Natural killer cell (primary cell): ENCODE measurements at regions not wholly inside any gene's neighbourhood (a gene's known extent, or its start where the extent isn't known, plus 50 kb on each side); places are given as distances from the start of the nearest gene placed in this dataset.
A peak's percentile ranks its signal among the peaks of the same experiment; 100 is the strongest.

ENCODE experiments used
- ATAC-seq, 3 donors: fragments of 150-1000 bp in 2 of 3; fragments of 200-7000 bp in 1 of 3; cut with Tn5 transposase; 1 replicate in 1 of 3; 2 replicates in 2 of 3; pipeline ENCODE4 v1.10.0; 2021; ENCODE audit warnings: mild to moderate bottlenecking in 2 of 3, moderate library complexity in 2 of 3
- DNase-seq, 2 donors: peaks; one replicate each; pipeline versions ENCODE4 v3.0.0 to v3.0.0-alpha.2; 2013 to 2021; ENCODE audit warnings: mixed read lengths in 1 of 2
- H3K27ac ChIP-seq: one replicate; pipeline ENCODE4 v1.5.1; 2013; ENCODE audit warnings: mild to moderate bottlenecking, low read length
- H3K27me3 ChIP-seq: one replicate; pipeline ENCODE4 v1.6.1; 2013; ENCODE audit warnings: low read length; ENCODE audit not compliant: control insufficient read depth, insufficient read depth
- H3K36me3 ChIP-seq: one replicate; pipeline ENCODE4 v1.6.1; 2013; ENCODE audit warnings: low read length; ENCODE audit not compliant: control insufficient read depth, insufficient read depth
- H3K4me1 ChIP-seq: one replicate; pipeline ENCODE4 v1.6.1; 2013; ENCODE audit warnings: low read length; ENCODE audit not compliant: control insufficient read depth, insufficient read depth
- H3K4me3 ChIP-seq: one replicate; pipeline ENCODE4 v1.5.1; 2013; ENCODE audit warnings: low read length
- H3K9me3 ChIP-seq: one replicate; pipeline ENCODE4 v1.6.1; 2013; ENCODE audit warnings: low read length; ENCODE audit not compliant: control insufficient read depth, insufficient read depth
- H3K27ac Mint-ChIP-seq, 2 donors: one replicate each; pipeline ENCODE4 v1.8.0; 2022; ENCODE audit warnings: mild to moderate bottlenecking in 2 of 2, mixed read lengths in 2 of 2, moderate library complexity in 1 of 2
- H3K27me3 Mint-ChIP-seq, 2 donors: one replicate each; pipeline ENCODE4 v1.8.0; 2022; ENCODE audit warnings: low read depth in 2 of 2, mixed read lengths in 2 of 2
- H3K36me3 Mint-ChIP-seq: one replicate; pipeline ENCODE4 v1.8.0; 2022; ENCODE audit warnings: mixed read lengths
- H3K4me1 Mint-ChIP-seq, 2 donors: one replicate each; pipeline ENCODE4 v1.8.0; 2022; ENCODE audit warnings: mixed read lengths in 2 of 2
- H3K4me3 Mint-ChIP-seq: one replicate; pipeline ENCODE4 v1.8.0; 2022; ENCODE audit warnings: mild to moderate bottlenecking, moderate library complexity, mixed read lengths
- H3K9me3 Mint-ChIP-seq, 2 donors: one replicate each; pipeline ENCODE4 v1.8.0; 2022; ENCODE audit warnings: mixed read lengths in 2 of 2
- CTCF ChIP-seq: fragments of 200-600 bp; IDR thresholded peaks from one replicate; pipeline ENCODE4 v1.8.0; 2022; ENCODE audit warnings: antibody characterized with exemption
- WGBS: methylation state at CpG from one replicate; pipeline ENCODE4 v1.1.7; 2013; ENCODE audit warnings: missing lambda C conversion rate; ENCODE audit not compliant: insufficient coverage; 5-methylcytosine and 5-hydroxymethylcytosine counted together
- intact Hi-C: fragments of 100-400 bp; cut with micrococcal nuclease; formaldehyde crosslinking; loops from one replicate; pipeline ENCODE4 v1.14.2; 2022

DNA sequence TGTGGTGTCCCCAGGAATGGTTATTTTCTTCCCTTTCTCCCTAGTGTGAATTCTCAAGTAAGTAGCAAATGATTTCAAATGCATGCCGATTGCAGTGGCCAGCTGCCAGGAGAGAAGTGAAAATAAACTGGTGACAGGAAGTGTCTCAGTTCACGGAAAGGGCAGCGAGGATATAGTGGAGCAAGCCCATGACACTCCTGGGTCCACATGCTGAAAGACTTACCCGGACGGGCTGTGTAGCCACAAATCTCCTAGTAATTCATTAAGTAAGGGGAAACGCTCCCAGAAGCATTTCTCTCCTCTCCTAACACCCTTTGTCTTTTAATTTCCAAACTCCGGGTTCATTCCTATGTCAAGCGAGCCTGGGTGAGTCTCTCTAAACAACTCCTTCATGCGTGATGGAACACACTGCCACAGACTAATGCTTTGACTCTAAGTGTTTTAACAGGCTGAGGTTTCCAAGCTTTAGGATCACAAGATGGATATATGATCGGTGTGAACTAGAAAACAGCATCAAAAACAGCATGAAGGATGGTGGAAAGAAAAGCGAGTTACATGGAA is 125.6 kb downstream of the CYP26A1 start:
- H3K4me1 ChIP-seq: no peaks in the 10 kb centered on the region
- H3K27me3 ChIP-seq: no peaks in the 10 kb centered on the region
- H3K27ac ChIP-seq: no peak overlapping the region
- Mint-ChIP-seq H3K27ac (no peak overlapping the region), H3K4me3 (peak overlapping the region; percentile 40), H3K36me3 (no peaks in the 10 kb centered on the region), H3K4me1 (peaks cover 9 to 14% of the 10 kb centered on the region in 2 donors), H3K27me3 (peaks cover 8 to 51% of the 10 kb centered on the region in 2 donors), H3K9me3 (no peaks in the 10 kb centered on the region)
- no peaks in the 10 kb centered on the region for H3K9me3 ChIP-seq
- intact Hi-C loops: no loop called here
- no peak for DNase-seq
- no peak for TF ChIP-seq CTCF
- H3K4me3 ChIP-seq: no peak overlapping the region
- WGBS: 38% methylated on average over 11 of the region's 11 CpGs
- no peak for ATAC-seq
- H3K36me3 ChIP-seq: no peaks in the 10 kb centered on the region

- H3K27ac Mint-ChIP-seq: no peak overlapping the region
These were observed 131.1 kb downstream of the CYP26A1 start for GRCh38 chr10:93204494-93205485.

DNA sequence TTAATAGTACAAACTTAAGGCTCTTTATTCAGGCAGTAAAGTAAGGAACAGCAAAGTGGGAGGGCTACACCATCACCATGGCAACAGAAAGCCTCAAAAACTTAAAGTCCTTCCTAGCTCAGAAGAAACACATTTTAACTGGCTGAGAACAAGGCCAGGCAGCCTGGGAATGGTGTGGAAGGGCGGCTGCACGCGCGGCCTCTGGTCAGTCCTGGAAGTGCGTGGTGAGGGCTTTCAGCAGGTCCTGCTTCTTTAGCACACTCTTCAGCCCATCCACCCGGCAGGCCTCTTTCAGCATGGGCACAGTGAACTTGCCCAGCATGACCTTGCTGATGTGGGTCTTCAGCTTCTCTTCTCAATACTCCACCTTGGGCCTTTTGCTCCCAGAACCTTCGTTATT is 133.0 kb downstream of the CYP26A1 start:
- TF ChIP-seq CTCF: no peak
- H3K4me3 Mint-ChIP-seq: no peak overlapping the region
- Histone ChIP-seq H3K36me3 (no peaks in the 10 kb centered on the region), H3K4me1 (no peaks in the 10 kb centered on the region), H3K4me3 (no peak overlapping the region), H3K9me3 (no peaks in the 10 kb centered on the region), H3K27me3 (no peaks in the 10 kb centered on the region), H3K27ac (no peak overlapping the region)
- no peaks in the 10 kb centered on the region for H3K36me3 Mint-ChIP-seq
- no peaks in the 10 kb centered on the region for H3K4me1 Mint-ChIP-seq
- no peak overlapping the region for H3K27ac Mint-ChIP-seq
- no peaks in the 10 kb centered on the region for H3K9me3 Mint-ChIP-seq
- intact Hi-C loops: no loop called here
- WGBS: 93% methylated on average over 7 of the region's 7 CpGs
- peaks cover 3 to 7% of the 10 kb centered on the region in 2 donors for H3K27me3 Mint-ChIP-seq
- no peak for DNase-seq
- ATAC-seq: no peak

More at GRCh38 chr10:93204494-93205485, 131.1 kb downstream of the CYP26A1 start:
- WGBS: 81% methylated on average over 12 of the region's 12 CpGs
- no peaks in the 10 kb centered on the region for H3K9me3 Mint-ChIP-seq
- no peaks in the 10 kb centered on the region for H3K36me3 Mint-ChIP-seq
- H3K4me3 Mint-ChIP-seq: no peak overlapping the region
- ATAC-seq: no peak
- no peaks in the 10 kb centered on the region for H3K4me1 ChIP-seq
- TF ChIP-seq CTCF: no peak
- intact Hi-C loops: no loop called here
- H3K36me3 ChIP-seq: no peaks in the 10 kb centered on the region
- peaks cover 3 to 23% of the 10 kb centered on the region in 2 donors for H3K27me3 Mint-ChIP-seq
- H3K27me3 ChIP-seq: no peaks in the 10 kb centered on the region
- no peak for DNase-seq
- H3K4me3 ChIP-seq: no peak overlapping the region
- no peaks in the 10 kb centered on the region for H3K4me1 Mint-ChIP-seq
- no peaks in the 10 kb centered on the region for H3K9me3 ChIP-seq
- H3K27ac ChIP-seq: no peak overlapping the region
